MM.1S (cell line): ENCODE measurements at regions not wholly inside any gene's neighbourhood (a gene's known extent, or its start where the extent isn't known, plus 50 kb on each side); places are given as distances from the start of the nearest gene placed in this dataset.

Experiments used
- CTCF ChIP-seq: fragments of 300-600 bp; sonication (generic); IDR thresholded peaks from 2 replicates; pipeline ENCODE4 v1.5.1; 2016; ENCODE audit warnings: antibody characterized with exemption, low read length, mixed read lengths
- EZH2 ChIP-seq: fragments of 300-600 bp; sonication (generic); optimal IDR thresholded peaks from 2 replicates; pipeline ENCODE3; 2017; ENCODE audit warnings: low read depth, mild to moderate bottlenecking, antibody characterized with exemption, low read length, mixed read lengths

GRCh38 chr5:9820691-9821449 lies 190.7 kb upstream of the TAS2R1 start:
- TF ChIP-seq CTCF (no peak), EZH2 (no peak)
